ENCODE measurements at regions not wholly inside any gene's neighbourhood (a gene's known extent, or its start where the extent isn't known, plus 50 kb on each side); places are given as distances from the start of the nearest gene placed in this dataset.

GRCh38 chr17:6927290-6928126 lies 68.3 kb upstream of the ALOX12 start:
- TF ChIP-seq CTCF (IDR thresholded peaks at IDR 0.05) (no peak), POLR2A (IDR thresholded peaks at IDR 0.05; ENCODE audit: low read length) (no peak), POLR2AphosphoS2 (conservative IDR thresholded peaks at IDR 0.05; ENCODE audit: low read length) (no peak), BHLHE40 (IDR thresholded peaks at IDR 0.05; ENCODE audit: low read depth, low read length) (no peak), RAD21 (conservative IDR thresholded peaks at IDR 0.05 in 1 of 2, IDR thresholded peaks at IDR 0.05 in 1 of 2) (no peak), HOXB13 (CRISPR knock-in tag; IDR thresholded peaks at IDR 0.05; ENCODE audit: low read depth) (no peak), KDM5A (IDR thresholded peaks at IDR 0.05) (no peak), MAZ (IDR thresholded peaks at IDR 0.05; ENCODE audit: borderline replicate concordance, low read depth, low read length) (no peak)

Measured in A549 (cell line).